ENCODE measurements at regions not wholly inside any gene's neighbourhood (a gene's known extent, or its start where the extent isn't known, plus 50 kb on each side); places are given as distances from the start of the nearest gene placed in this dataset.
A peak's percentile ranks its signal among the peaks of the same experiment; 100 is the strongest.

GRCh38 chr11:127103586-127104388 lies 103.2 kb upstream of the KIRREL3 start:
- Mint-ChIP-seq H3K36me3 (ENCODE audit: low read depth, unreplicated experiment) (no peaks in the 10 kb centered on the region), H3K27me3 (ENCODE audit: unreplicated experiment) (peaks cover 2% of the 10 kb centered on the region), H3K4me3 (ENCODE audit: unreplicated experiment) (no peak overlapping the region), H3K27ac (ENCODE audit: unreplicated experiment) (no peak overlapping the region), H3K9me3 (ENCODE audit: unreplicated experiment) (no peaks in the 10 kb centered on the region), H3K4me1 (ENCODE audit: unreplicated experiment) (peaks cover 48% of the 10 kb centered on the region)
- TF ChIP-seq CTCF (IDR thresholded peaks at IDR 0.05; ENCODE audit: unreplicated experiment), result no peak
- no peak for DNase-seq (ENCODE audit: low spot score)

GRCh38 chr11:127098684-127099083 lies 98.1 kb upstream of the KIRREL3 start:
- H3K27me3 Mint-ChIP-seq (ENCODE audit: unreplicated experiment), result peaks cover 2% of the 10 kb centered on the region
- H3K36me3 Mint-ChIP-seq (ENCODE audit: low read depth, unreplicated experiment), result no peaks in the 10 kb centered on the region
- no peak for TF ChIP-seq CTCF (IDR thresholded peaks at IDR 0.05; ENCODE audit: unreplicated experiment)
- H3K27ac Mint-ChIP-seq (ENCODE audit: unreplicated experiment), result no peak overlapping the region
- no peaks in the 10 kb centered on the region for H3K9me3 Mint-ChIP-seq (ENCODE audit: unreplicated experiment)
- DNase-seq (ENCODE audit: low spot score), result peak; percentile 28
- H3K4me3 Mint-ChIP-seq (ENCODE audit: unreplicated experiment), result no peak overlapping the region
- peaks cover 23% of the 10 kb centered on the region for H3K4me1 Mint-ChIP-seq (ENCODE audit: unreplicated experiment)

GRCh38 chr11:127080735-127081134 lies 80.2 kb upstream of the KIRREL3 start:
- Mint-ChIP-seq H3K27me3 (ENCODE audit: unreplicated experiment) (peaks cover 2% of the 10 kb centered on the region), H3K27ac (ENCODE audit: unreplicated experiment) (no peak overlapping the region)
- TF ChIP-seq CTCF (IDR thresholded peaks at IDR 0.05; ENCODE audit: unreplicated experiment), result no peak

GRCh38 chr11:127075758-127076157 lies 75.2 kb upstream of the KIRREL3 start:
- H3K27ac Mint-ChIP-seq (ENCODE audit: unreplicated experiment), result no peak overlapping the region
- no peak for DNase-seq (ENCODE audit: low spot score)
- no peaks in the 10 kb centered on the region for H3K9me3 Mint-ChIP-seq (ENCODE audit: unreplicated experiment)
- no peak overlapping the region for H3K4me3 Mint-ChIP-seq (ENCODE audit: unreplicated experiment)
- H3K36me3 Mint-ChIP-seq (ENCODE audit: low read depth, unreplicated experiment), result no peaks in the 10 kb centered on the region
- no peak for TF ChIP-seq CTCF (IDR thresholded peaks at IDR 0.05; ENCODE audit: unreplicated experiment)
- H3K4me1 Mint-ChIP-seq (ENCODE audit: unreplicated experiment), result no peaks in the 10 kb centered on the region
- H3K27me3 Mint-ChIP-seq (ENCODE audit: unreplicated experiment), result peaks cover 2% of the 10 kb centered on the region

More at GRCh38 chr11:127080735-127081134, 80.2 kb upstream of the KIRREL3 start:
- Mint-ChIP-seq H3K4me3 (ENCODE audit: unreplicated experiment) (no peak overlapping the region), H3K4me1 (ENCODE audit: unreplicated experiment) (no peaks in the 10 kb centered on the region), H3K36me3 (ENCODE audit: low read depth, unreplicated experiment) (no peaks in the 10 kb centered on the region), H3K9me3 (ENCODE audit: unreplicated experiment) (no peaks in the 10 kb centered on the region)
- DNase-seq (ENCODE audit: low spot score), result no peak

- H3K4me1 Mint-ChIP-seq (ENCODE audit: unreplicated experiment), result no peaks in the 10 kb centered on the region
- no peak overlapping the region for H3K4me3 Mint-ChIP-seq (ENCODE audit: unreplicated experiment)
- peaks cover 2% of the 10 kb centered on the region for H3K27me3 Mint-ChIP-seq (ENCODE audit: unreplicated experiment)
- peak; percentile 31 for DNase-seq (ENCODE audit: low spot score)
- H3K9me3 Mint-ChIP-seq (ENCODE audit: unreplicated experiment), result no peaks in the 10 kb centered on the region
- no peak for TF ChIP-seq CTCF (IDR thresholded peaks at IDR 0.05; ENCODE audit: unreplicated experiment)
- no peak overlapping the region for H3K27ac Mint-ChIP-seq (ENCODE audit: unreplicated experiment)
- H3K36me3 Mint-ChIP-seq (ENCODE audit: low read depth, unreplicated experiment), result no peaks in the 10 kb centered on the region
These were observed 73.7 kb upstream of the KIRREL3 start for GRCh38 chr11:127074151-127074761.
